HEK293 (cell line): ENCODE measurements at regions not wholly inside any gene's neighbourhood (a gene's known extent, or its start where the extent isn't known, plus 50 kb on each side); places are given as distances from the start of the nearest gene placed in this dataset.

Experiments used
- CTCF ChIA-PET: fragments of 350-600 bp; formaldehyde crosslinking; extraction: SDS; loops from one replicate; lab custom pipeline; 2021; ENCODE audit warnings: antibody characterized with exemption; lab: Yijun Ruan, JAX
- POLR2A ChIA-PET: fragments of 300-600 bp; formaldehyde crosslinking; extraction: SDS; loops from one replicate; lab custom pipeline; 2020; ENCODE audit warnings: antibody characterized with exemption, inconsistent platforms; lab: Yijun Ruan, JAX
- H3K27ac ChIP-seq: fragments of 200-500 bp; sonication (Bioruptor generic); 2 replicates; pipeline ENCODE4 v1.5.1; 2014; ENCODE audit warnings: low read depth, low read length, control low read depth, inconsistent platforms; ENCODE audit errors: extremely low read depth
- H3K36me3 ChIP-seq, 2 experiments: fragments of 200-500 bp in 1 of 2; sonication (Bioruptor generic) in 1 of 2; 1 replicate in 1 of 2; 2 replicates in 1 of 2; pipeline ENCODE4 v1.5.1; 2014 to 2017; ENCODE audit warnings: inconsistent platforms in 2 of 2, low read length in 2 of 2; ENCODE audit not compliant: control insufficient read depth in 2 of 2, insufficient read depth in 1 of 2
- H3K4me1 ChIP-seq: fragments of 200-500 bp; sonication (Bioruptor generic); 2 replicates; pipeline ENCODE4 v1.5.1; 2014; ENCODE audit warnings: mild to moderate bottlenecking, low read length, inconsistent platforms; ENCODE audit not compliant: control insufficient read depth, insufficient read depth
- H3K4me3 ChIP-seq: 2 replicates; pipeline ENCODE4 v1.5.1; 2011; ENCODE audit warnings: low read depth, mild to moderate bottlenecking, control low read depth, low read length, moderate library complexity
- H3K9me3 ChIP-seq: fragments of 200-500 bp; sonication (Bioruptor generic); 2 replicates; pipeline ENCODE4 v1.5.1; 2014; ENCODE audit warnings: low read depth, low read length, inconsistent platforms; ENCODE audit not compliant: control insufficient read depth, insufficient read depth
- KLF7 ChIP-seq: fragments of 450-650 bp; formaldehyde crosslinking; IDR thresholded peaks from 2 replicates; pipeline ENCODE4 v1.5.1; 2016; ENCODE audit warnings: missing biosample characterization, missing genetic modification characterization, borderline replicate concordance
- MEIS1 ChIP-seq: sonication (generic); formaldehyde crosslinking; IDR thresholded peaks from 2 replicates; pipeline ENCODE4 v1.8.1; 2022; ENCODE audit warnings: missing genetic modification reagents, mild to moderate bottlenecking, borderline replicate concordance
- MZF1 ChIP-seq: fragments of 450-650 bp; formaldehyde crosslinking; IDR thresholded peaks from 2 replicates; pipeline ENCODE4 v1.5.1; 2017; ENCODE audit warnings: missing biosample characterization, missing genetic modification characterization, borderline replicate concordance
- REST ChIP-seq: fragments of 450-650 bp; formaldehyde crosslinking; IDR thresholded peaks from 2 replicates; pipeline ENCODE4 v1.5.1; 2016; ENCODE audit warnings: missing biosample characterization, missing genetic modification characterization
- ZBTB21 ChIP-seq: fragments of 450-650 bp; formaldehyde crosslinking; IDR thresholded peaks from 2 replicates; pipeline ENCODE4 v1.5.1; 2017; ENCODE audit warnings: missing biosample characterization, missing genetic modification characterization
- ZFHX2 ChIP-seq: fragments of 450-650 bp; formaldehyde crosslinking; conservative IDR thresholded peaks from 2 replicates; pipeline ENCODE4 v1.5.1; 2016; ENCODE audit warnings: missing biosample characterization, missing genetic modification characterization
- ZNF169 ChIP-seq: fragments of 450-650 bp; formaldehyde crosslinking; IDR thresholded peaks from 2 replicates; pipeline ENCODE4 v1.5.1; 2016; ENCODE audit warnings: missing biosample characterization, missing genetic modification characterization
- ZNF214 ChIP-seq: fragments of 450-650 bp; formaldehyde crosslinking; IDR thresholded peaks from 2 replicates; pipeline ENCODE4 v1.5.1; 2017; ENCODE audit warnings: missing biosample characterization, mild to moderate bottlenecking, missing genetic modification characterization, borderline replicate concordance
- ZNF24 ChIP-seq: fragments of 450-650 bp; formaldehyde crosslinking; IDR thresholded peaks from 2 replicates; pipeline ENCODE4 v1.5.1; 2016; ENCODE audit warnings: missing biosample characterization, missing genetic modification characterization
- ZNF274 ChIP-seq, 2 experiments: fragments of 200-500 bp in 1 of 2; fragments of 450-650 bp in 1 of 2; sonication (Bioruptor generic) in 1 of 2; formaldehyde crosslinking in 1 of 2; IDR thresholded peaks; 2 replicates each; pipeline versions ENCODE4 v1.5.1 to v1.6.1; 2014 to 2016; ENCODE audit warnings: borderline replicate concordance in 1 of 2, inconsistent platforms in 1 of 2, low read length in 1 of 2, missing biosample characterization in 1 of 2, missing genetic modification characterization in 1 of 2
- ZNF311 ChIP-seq: fragments of 450-650 bp; formaldehyde crosslinking; IDR thresholded peaks from 2 replicates; pipeline ENCODE4 v1.5.1; 2017; ENCODE audit warnings: missing biosample characterization, missing genetic modification characterization, borderline replicate concordance
- ZNF529 ChIP-seq: fragments of 450-650 bp; formaldehyde crosslinking; IDR thresholded peaks from 2 replicates; pipeline ENCODE4 v1.5.1; 2017; ENCODE audit warnings: missing genetic modification characterization, missing biosample characterization; ENCODE audit not compliant: insufficient replicate concordance
- ZNF544 ChIP-seq: fragments of 450-650 bp; formaldehyde crosslinking; IDR thresholded peaks from 2 replicates; pipeline ENCODE4 v1.5.0; 2017; ENCODE audit warnings: missing biosample characterization, missing genetic modification characterization
- ZNF791 ChIP-seq: fragments of 450-650 bp; formaldehyde crosslinking; IDR thresholded peaks from 2 replicates; pipeline ENCODE4 v1.5.1; 2016; ENCODE audit warnings: missing biosample characterization, missing genetic modification characterization
- TF ChIP-seq, protein P1 (sequence below): fragments of 450-650 bp; formaldehyde crosslinking; IDR thresholded peaks from 2 replicates; pipeline ENCODE4 v1.5.1; 2016; ENCODE audit warnings: missing biosample characterization, missing genetic modification characterization
- TF ChIP-seq, protein P2 (sequence below): fragments of 450-650 bp; formaldehyde crosslinking; IDR thresholded peaks from 2 replicates; pipeline ENCODE4 v1.5.1; 2016; ENCODE audit warnings: missing biosample characterization, missing genetic modification characterization
- TF ChIP-seq, protein P3 (sequence below): fragments of 450-650 bp; formaldehyde crosslinking; conservative IDR thresholded peaks from 2 replicates; pipeline ENCODE4 v1.5.1; 2016; ENCODE audit warnings: low read depth, missing biosample characterization, missing genetic modification characterization

DNA sequence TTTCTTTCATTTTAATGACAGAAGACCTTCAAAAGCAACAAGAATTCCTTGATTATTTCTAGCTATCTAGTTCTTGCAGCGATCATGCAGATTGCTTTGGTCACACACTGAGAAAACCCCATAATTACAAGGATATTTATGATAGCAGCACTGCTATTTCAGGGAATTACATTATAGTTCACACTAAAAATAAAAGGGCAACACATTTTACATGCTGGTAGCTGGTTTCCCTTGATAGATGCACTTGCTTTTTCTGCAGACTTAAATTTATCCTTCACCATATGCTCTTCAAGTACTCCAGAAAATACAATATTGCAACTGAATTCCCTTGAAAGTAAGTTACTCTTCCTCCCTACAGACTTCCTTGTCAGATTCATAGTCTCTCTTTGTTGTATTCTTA lies 751.1 kb downstream of the CCDC85A start:
- no peaks in the 10 kb centered on the region for H3K9me3 ChIP-seq
- H3K36me3 ChIP-seq: no peaks in the 10 kb centered on the region
- no peak overlapping the region for H3K4me3 ChIP-seq
- no peak overlapping the region for H3K27ac ChIP-seq
- TF ChIP-seq ZBTB21 (tag by site-specific recombination) (no peak), ZNF24 (tag by site-specific recombination) (no peak), MZF1 (no peak), ZNF544 (tag by site-specific recombination) (no peak), REST (no peak), ZNF274 (IDR thresholded peaks at IDR 0.05; ENCODE audit: low read length) (no peak), ZNF274 (tag by site-specific recombination; IDR thresholded peaks at IDR 0.05; ENCODE audit: borderline replicate concordance) (no peak), ZNF214 (no peak), ZNF791 (tag by site-specific recombination) (no peak), KLF7 (tag by site-specific recombination) (no peak), MEIS1 (CRISPR knock-in tag) (no peak), ZNF169 (tag by site-specific recombination) (no peak), ZFHX2 (tag by site-specific recombination) (no peak), ZNF311 (tag by site-specific recombination) (no peak), ZNF529 (tag by site-specific recombination) (no peak)
- TF ChIP-seq, protein P1, sequence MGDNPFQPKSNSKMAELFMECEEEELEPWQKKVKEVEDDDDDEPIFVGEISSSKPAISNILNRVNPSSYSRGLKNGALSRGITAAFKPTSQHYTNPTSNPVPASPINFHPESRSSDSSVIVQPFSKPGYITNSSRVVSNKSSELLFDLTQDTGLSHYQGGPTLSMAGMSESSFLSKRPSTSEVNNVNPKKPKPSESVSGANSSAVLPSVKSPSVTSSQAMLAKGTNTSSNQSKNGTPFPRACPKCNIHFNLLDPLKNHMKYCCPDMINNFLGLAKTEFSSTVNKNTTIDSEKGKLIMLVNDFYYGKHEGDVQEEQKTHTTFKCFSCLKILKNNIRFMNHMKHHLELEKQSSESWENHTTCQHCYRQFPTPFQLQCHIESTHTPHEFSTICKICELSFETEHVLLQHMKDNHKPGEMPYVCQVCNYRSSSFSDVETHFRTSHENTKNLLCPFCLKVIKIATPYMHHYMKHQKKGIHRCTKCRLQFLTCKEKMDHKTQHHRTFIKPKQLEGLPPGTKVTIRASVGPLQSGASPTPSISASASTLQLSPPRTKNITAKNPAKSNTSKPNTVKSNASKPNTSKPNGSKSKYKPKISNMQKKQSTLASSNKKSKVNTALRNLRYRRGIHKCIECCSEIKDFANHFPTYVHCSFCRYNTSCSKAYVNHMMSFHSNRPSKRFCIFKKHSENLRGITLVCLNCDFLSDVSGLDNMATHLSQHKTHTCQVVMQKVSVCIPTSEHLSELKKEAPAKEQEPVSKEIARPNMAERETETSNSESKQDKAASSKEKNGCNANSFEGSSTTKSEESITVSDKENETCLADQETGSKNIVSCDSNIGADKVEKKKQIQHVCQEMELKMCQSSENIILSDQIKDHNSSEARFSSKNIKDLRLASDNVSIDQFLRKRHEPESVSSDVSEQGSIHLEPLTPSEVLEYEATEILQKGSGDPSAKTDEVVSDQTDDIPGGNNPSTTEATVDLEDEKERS (tag by site-specific recombination): no peak
- TF ChIP-seq, protein P2, sequence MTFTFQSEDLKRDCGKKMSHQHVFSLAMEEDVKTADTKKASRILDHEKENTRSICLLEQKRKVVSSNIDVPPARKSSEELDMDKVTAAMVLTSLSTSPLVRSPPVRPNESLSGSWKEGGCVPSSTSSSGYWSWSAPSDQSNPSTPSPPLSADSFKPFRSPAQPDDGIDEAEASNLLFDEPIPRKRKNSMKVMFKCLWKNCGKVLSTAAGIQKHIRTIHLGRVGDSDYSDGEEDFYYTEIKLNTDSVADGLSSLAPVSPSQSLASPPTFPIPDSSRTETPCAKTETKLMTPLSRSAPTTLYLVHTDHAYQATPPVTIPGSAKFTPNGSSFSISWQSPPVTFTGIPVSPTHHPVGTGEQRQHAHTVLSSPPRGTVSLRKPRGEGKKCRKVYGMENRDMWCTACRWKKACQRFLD (tag by site-specific recombination): no peak
- TF ChIP-seq, protein P3, sequence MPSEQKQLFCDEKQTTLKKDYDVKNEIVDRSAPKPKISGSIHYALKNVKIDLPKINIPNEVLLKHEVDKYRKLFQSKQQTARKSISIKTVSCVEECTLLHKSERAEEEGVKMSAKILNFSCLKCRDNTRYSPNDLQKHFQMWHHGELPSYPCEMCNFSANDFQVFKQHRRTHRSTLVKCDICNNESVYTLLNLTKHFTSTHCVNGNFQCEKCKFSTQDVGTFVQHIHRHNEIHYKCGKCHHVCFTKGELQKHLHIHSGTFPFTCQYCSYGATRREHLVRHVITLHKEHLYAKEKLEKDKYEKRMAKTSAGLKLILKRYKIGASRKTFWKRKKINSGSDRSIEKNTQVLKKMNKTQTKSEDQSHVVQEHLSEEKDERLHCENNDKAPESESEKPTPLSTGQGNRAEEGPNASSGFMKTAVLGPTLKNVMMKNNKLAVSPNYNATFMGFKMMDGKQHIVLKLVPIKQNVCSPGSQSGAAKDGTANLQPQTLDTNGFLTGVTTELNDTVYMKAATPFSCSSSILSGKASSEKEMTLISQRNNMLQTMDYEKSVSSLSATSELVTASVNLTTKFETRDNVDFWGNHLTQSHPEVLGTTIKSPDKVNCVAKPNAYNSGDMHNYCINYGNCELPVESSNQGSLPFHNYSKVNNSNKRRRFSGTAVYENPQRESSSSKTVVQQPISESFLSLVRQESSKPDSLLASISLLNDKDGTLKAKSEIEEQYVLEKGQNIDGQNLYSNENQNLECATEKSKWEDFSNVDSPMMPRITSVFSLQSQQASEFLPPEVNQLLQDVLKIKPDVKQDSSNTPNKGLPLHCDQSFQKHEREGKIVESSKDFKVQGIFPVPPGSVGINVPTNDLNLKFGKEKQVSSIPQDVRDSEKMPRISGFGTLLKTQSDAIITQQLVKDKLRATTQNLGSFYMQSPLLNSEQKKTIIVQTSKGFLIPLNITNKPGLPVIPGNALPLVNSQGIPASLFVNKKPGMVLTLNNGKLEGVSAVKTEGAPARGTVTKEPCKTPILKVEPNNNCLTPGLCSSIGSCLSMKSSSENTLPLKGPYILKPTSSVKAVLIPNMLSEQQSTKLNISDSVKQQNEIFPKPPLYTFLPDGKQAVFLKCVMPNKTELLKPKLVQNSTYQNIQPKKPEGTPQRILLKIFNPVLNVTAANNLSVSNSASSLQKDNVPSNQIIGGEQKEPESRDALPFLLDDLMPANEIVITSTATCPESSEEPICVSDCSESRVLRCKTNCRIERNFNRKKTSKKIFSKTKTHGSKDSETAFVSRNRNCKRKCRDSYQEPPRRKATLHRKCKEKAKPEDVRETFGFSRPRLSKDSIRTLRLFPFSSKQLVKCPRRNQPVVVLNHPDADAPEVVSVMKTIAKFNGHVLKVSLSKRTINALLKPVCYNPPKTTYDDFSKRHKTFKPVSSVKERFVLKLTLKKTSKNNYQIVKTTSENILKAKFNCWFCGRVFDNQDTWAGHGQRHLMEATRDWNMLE (tag by site-specific recombination): no peak
- TF ChIP-seq, all 188 proteins: peak for 0
- no peaks in the 10 kb centered on the region for H3K4me1 ChIP-seq
- CTCF ChIA-PET: no interaction called here
- POLR2A ChIA-PET: no interaction called here
